Hepatocyte (in vitro differentiated cells): ENCODE measurements at regions not wholly inside any gene's neighbourhood (a gene's known extent, or its start where the extent isn't known, plus 50 kb on each side); places are given as distances from the start of the nearest gene placed in this dataset.

Experiments used
- CTCF ChIP-seq: fragments of 200-600 bp; sonication (generic); IDR thresholded peaks from 2 replicates; pipeline ENCODE4 v1.5.1; 2016; ENCODE audit warnings: antibody characterized with exemption, mild to moderate bottlenecking; ENCODE audit not compliant: poor library complexity
- EZH2 ChIP-seq: fragments of 200-600 bp; sonication (generic); IDR thresholded peaks from 2 replicates; pipeline ENCODE4 v1.6.1; 2016; ENCODE audit warnings: antibody characterized with exemption, mild to moderate bottlenecking, borderline replicate concordance
- EZH2phosphoT487 ChIP-seq: fragments of 200-600 bp; sonication (generic); IDR thresholded peaks from one replicate; pipeline ENCODE4 v1.6.1; 2018; ENCODE audit warnings: antibody characterized with exemption, mild to moderate bottlenecking, low read depth, moderate library complexity; ENCODE audit not compliant: unreplicated experiment, severe bottlenecking

- no peak for TF ChIP-seq EZH2
- TF ChIP-seq EZH2phosphoT487 = no peak
- no peak for TF ChIP-seq CTCF
Observed at GRCh38 chr2:234559609-234560008, 62.7 kb upstream of the ARL4C start.
